H1 (cell line): ENCODE measurements at regions not wholly inside any gene's neighbourhood (a gene's known extent, or its start where the extent isn't known, plus 50 kb on each side); places are given as distances from the start of the nearest gene placed in this dataset.

ENCODE experiments used
- CTCF ChIA-PET: fragments of 300-600 bp; sonication (Branson Sonifier 250); formaldehyde crosslinking; loops from one replicate; lab custom pipeline; 2021; ENCODE audit not compliant: partially characterized antibody; lab: Charles Lee
- POLR2A ChIA-PET: fragments of 300-600 bp; sonication (Branson Sonifier 250); formaldehyde crosslinking; loops from one replicate; lab custom pipeline; 2021; ENCODE audit warnings: inconsistent platforms; ENCODE audit not compliant: partially characterized antibody; lab: Charles Lee
- DNase-seq, 2 experiments: peaks; one replicate each; pipeline versions ENCODE4 v3.0.0 to v3.0.0-alpha.2; 2010 to 2022; ENCODE audit warnings: low spot score in 2 of 2, low read depth in 1 of 2, mixed read lengths in 1 of 2
- FAIRE-seq: peaks from 2 replicates; lab custom pipeline; 2011; peaks lifted over from hg19 to GRCh38; lab: Jason Lieb, UNC
- H2AFZ ChIP-seq: 2 replicates; pipeline ENCODE4 v1.8.1; 2012; ENCODE audit warnings: low read length, inconsistent platforms
- H2AK5ac ChIP-seq: 2 replicates; pipeline ENCODE4 v1.6.1; 2013; ENCODE audit warnings: low read depth, low read length
- H2BK120ac ChIP-seq: replicated peaks from 2 replicates; pipeline ENCODE3; 2013; ENCODE audit warnings: low read depth, low read length, inconsistent platforms
- H2BK12ac ChIP-seq: 2 replicates; pipeline ENCODE4 v1.6.1; 2013; ENCODE audit warnings: low read depth, low read length
- H2BK15ac ChIP-seq: 2 replicates; pipeline ENCODE4 v1.6.1; 2013; ENCODE audit warnings: low read length
- H2BK20ac ChIP-seq: 2 replicates; pipeline ENCODE4 v1.6.1; 2013; ENCODE audit warnings: low read length
- H2BK5ac ChIP-seq: 2 replicates; pipeline ENCODE4 v1.6.1; 2013; ENCODE audit warnings: low read depth, low read length
- H3K14ac ChIP-seq: 2 replicates; pipeline ENCODE4 v1.6.1; 2013; ENCODE audit warnings: inconsistent platforms; ENCODE audit not compliant: insufficient read length
- H3K18ac ChIP-seq: 2 replicates; pipeline ENCODE4 v1.6.1; 2013; ENCODE audit warnings: low read length; ENCODE audit errors: extremely low read depth
- H3K23ac ChIP-seq: 2 replicates; pipeline ENCODE4 v1.6.1; 2013; ENCODE audit warnings: inconsistent platforms; ENCODE audit not compliant: insufficient read length
- H3K23me2 ChIP-seq: 2 replicates; pipeline ENCODE4 v1.6.1; 2013; ENCODE audit warnings: low read depth, low read length
- H3K27ac ChIP-seq: 2 replicates; pipeline ENCODE4 v1.6.1; 2011; ENCODE audit warnings: low read depth, low read length, inconsistent platforms
- H3K27me3 ChIP-seq, 4 experiments: replicated peaks in 1 of 4; 1 replicate in 1 of 4; 2 replicates in 3 of 4; pipeline versions ENCODE4 v1.6.1 to v1.8.1; 2011 to 2013; ENCODE audit warnings: low read length in 3 of 4, mild to moderate bottlenecking in 3 of 4, inconsistent platforms in 2 of 4, mixed read lengths in 2 of 4, moderate library complexity in 1 of 4; ENCODE audit not compliant: control insufficient read depth in 3 of 4, insufficient read depth in 3 of 4; ENCODE audit errors: extremely low read depth in 1 of 4
- H3K36me3 ChIP-seq, 4 experiments: 2 replicates each; pipeline versions ENCODE4 v1.6.1 to v1.8.1; 2011 to 2013; ENCODE audit warnings: mild to moderate bottlenecking in 4 of 4, low read length in 3 of 4, moderate library complexity in 2 of 4, control low read depth in 1 of 4, inconsistent platforms in 1 of 4; ENCODE audit not compliant: insufficient read depth in 4 of 4, control insufficient read depth in 2 of 4
- H3K4ac ChIP-seq: replicated peaks from 2 replicates; pipeline ENCODE3; 2013; ENCODE audit warnings: low read length, low read depth, mixed read lengths, inconsistent platforms; ENCODE audit not compliant: insufficient read length
- H3K4me1 ChIP-seq, 4 experiments: replicated peaks in 1 of 4; 1 replicate in 1 of 4; 2 replicates in 3 of 4; pipeline versions ENCODE4 v1.6.1 to v1.8.1; 2011 to 2013; ENCODE audit warnings: low read length in 3 of 4, inconsistent platforms in 2 of 4, mixed read lengths in 1 of 4; ENCODE audit not compliant: insufficient read depth in 4 of 4, control insufficient read depth in 3 of 4
- H3K4me2 ChIP-seq, 2 experiments: 2 replicates each; pipeline versions ENCODE4 v1.6.1 to v1.8.1; 2011 to 2013; ENCODE audit warnings: low read depth in 2 of 2, low read length in 2 of 2, control low read depth in 1 of 2, inconsistent platforms in 1 of 2, mild to moderate bottlenecking in 1 of 2; ENCODE audit not compliant: insufficient read depth in 1 of 2
- H3K4me3 ChIP-seq, 4 experiments: fragments of 200-600, 300-600 bp in 1 of 4; sonication (generic), shearing (Covaris generic), sonication (Bioruptor Twin) in 1 of 4; 2 replicates each; pipeline versions ENCODE4 v1.5.1 to v1.8.1; 2011 to 2016; ENCODE audit warnings: low read length in 4 of 4, low read depth in 3 of 4, control low read depth in 2 of 4, inconsistent platforms in 2 of 4, mild to moderate bottlenecking in 2 of 4, mixed read lengths in 1 of 4, moderate library complexity in 1 of 4; ENCODE audit not compliant: insufficient read depth in 2 of 4; ENCODE audit errors: extremely low read depth in 1 of 4
- H3K56ac ChIP-seq: replicated peaks from 2 replicates; pipeline ENCODE3; 2013; ENCODE audit warnings: low read depth, mild to moderate bottlenecking, mixed read lengths, low read length, inconsistent platforms; ENCODE audit not compliant: insufficient read length
- H3K79me1 ChIP-seq: 2 replicates; pipeline ENCODE4 v1.6.1; 2013; ENCODE audit warnings: low read depth, low read length, control low read depth
- H3K79me2 ChIP-seq, 2 experiments: 2 replicates each; pipeline versions ENCODE4 v1.6.1 to v1.8.1; 2012 to 2013; ENCODE audit warnings: low read length in 2 of 2, mild to moderate bottlenecking in 2 of 2, inconsistent platforms in 1 of 2; ENCODE audit not compliant: insufficient read depth in 2 of 2, control insufficient read depth in 1 of 2
- H3K9ac ChIP-seq, 4 experiments: replicated peaks in 1 of 4; 1 replicate in 1 of 4; 2 replicates in 3 of 4; pipeline versions ENCODE4 v1.6.1 to v1.8.1; 2011 to 2013; ENCODE audit warnings: low read depth in 3 of 4, low read length in 3 of 4, control low read depth in 2 of 4, mild to moderate bottlenecking in 2 of 4, moderate library complexity in 2 of 4, inconsistent platforms in 1 of 4; ENCODE audit errors: extremely low read depth in 1 of 4
- H3K9me3 ChIP-seq, 2 experiments: 2 replicates each; pipeline versions ENCODE4 v1.6.1 to v1.8.1; 2012 to 2013; ENCODE audit warnings: mild to moderate bottlenecking in 2 of 2, moderate library complexity in 2 of 2, control low read depth in 1 of 2, inconsistent platforms in 1 of 2, low read depth in 1 of 2, low read length in 1 of 2, mixed read lengths in 1 of 2; ENCODE audit not compliant: insufficient read depth in 2 of 2
- H4K20me1 ChIP-seq, 2 experiments: replicated peaks in 1 of 2; 2 replicates each; pipeline versions ENCODE3 to v1.8.1; 2011 to 2013; ENCODE audit warnings: inconsistent platforms in 2 of 2, low read length in 2 of 2, mild to moderate bottlenecking in 1 of 2; ENCODE audit not compliant: insufficient read depth in 2 of 2, control insufficient read depth in 1 of 2
- H4K5ac ChIP-seq: 2 replicates; pipeline ENCODE4 v1.6.1; 2013; ENCODE audit warnings: low read length, low read depth, mixed read lengths, inconsistent platforms; ENCODE audit not compliant: insufficient read length
- H4K8ac ChIP-seq: 2 replicates; pipeline ENCODE4 v1.8.0; 2013; ENCODE audit warnings: mild to moderate bottlenecking, moderate library complexity, low read length, inconsistent platforms; ENCODE audit not compliant: insufficient read depth; ENCODE audit errors: extremely low read depth
- H4K91ac ChIP-seq: replicated peaks from 2 replicates; pipeline ENCODE3; 2013; ENCODE audit warnings: low read length, mixed read lengths, inconsistent platforms; ENCODE audit not compliant: insufficient read length
- CBX8 ChIP-seq: fragments of 300-800, 300-1000 bp; sonication (generic); IDR thresholded peaks from 2 replicates; pipeline ENCODE4 v1.7.1; 2016; ENCODE audit warnings: low read depth, low read length, borderline replicate concordance
- PHF8 ChIP-seq: fragments of 200-600 bp; sonication (generic); conservative IDR thresholded peaks from 2 replicates; pipeline ENCODE4 v1.7.1; 2012; ENCODE audit warnings: low read depth, mild to moderate bottlenecking, inconsistent platforms, low read length, moderate library complexity
- POU5F1 ChIP-seq: IDR thresholded peaks from 2 replicates; pipeline ENCODE4 v1.6.1; 2011; ENCODE audit warnings: low read depth, mild to moderate bottlenecking, low read length, moderate library complexity
- SIRT6 ChIP-seq: IDR thresholded peaks from one replicate; pipeline ENCODE4 v1.7.1; 2012; ENCODE audit warnings: low read length, inconsistent platforms
- WGBS, 2 experiments: shearing (Covaris generic) in 1 of 2; methylation state at CpG; one replicate each; pipeline versions ENCODE4 v1.1.6 to v1.1.7; 2013 to 2015; ENCODE audit warnings: low lambda C conversion rate in 2 of 2, mixed read lengths in 2 of 2, inconsistent platforms in 1 of 2, low coverage in 1 of 2, missing lambda C conversion rate in 1 of 2; ENCODE audit not compliant: insufficient replicate concordance in 2 of 2, insufficient coverage in 1 of 2, insufficient read length in 1 of 2; ENCODE audit errors: extremely low coverage in 1 of 2, missing lambda C conversion rate in 1 of 2; 5-methylcytosine and 5-hydroxymethylcytosine counted together
- TF ChIP-seq, protein P1 (sequence below): IDR thresholded peaks from 2 replicates; pipeline ENCODE4 v1.6.1; 2012; ENCODE audit warnings: inconsistent platforms

DNA sequence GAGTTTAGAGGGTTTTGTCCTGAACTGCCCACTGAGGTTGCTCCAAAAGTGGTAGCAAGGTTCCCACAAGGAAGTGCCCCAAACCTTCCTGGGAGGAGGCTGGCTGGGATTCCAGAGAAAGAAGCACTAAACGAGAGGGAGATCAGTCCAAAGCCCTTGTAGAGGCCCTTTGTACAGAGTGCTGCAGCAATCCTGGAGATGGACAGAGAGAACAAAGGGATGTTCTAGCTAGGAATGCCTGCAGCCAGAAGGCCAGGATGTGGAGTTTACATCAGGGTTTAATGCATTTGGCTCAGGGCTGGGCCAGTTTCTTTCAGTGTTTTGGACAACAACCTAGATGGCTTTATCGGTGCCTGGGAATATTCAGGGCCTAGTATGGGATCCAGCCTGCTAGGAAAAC, 2155.1 kb upstream of the AGA start:
- FAIRE-seq (no peak), DNase-seq (no peak)
- H3K4me2 ChIP-seq = no peak overlapping the region
- H3K23ac ChIP-seq = no peak overlapping the region
- no peaks in the 10 kb centered on the region for H4K20me1 ChIP-seq
- no peaks in the 10 kb centered on the region for H3K27me3 ChIP-seq
- 52% methylated on average over 2 of the region's 2 CpGs; no CpG with 5 or more reads in 1 of the 2 experiments for WGBS, 2 experiments
- POLR2A ChIA-PET = no interaction called here
- no peaks in the 10 kb centered on the region for H3K4me1 ChIP-seq
- H4K8ac ChIP-seq = no peak overlapping the region
- no peak overlapping the region; the same call in 1 of the 2 replicates for H3K18ac ChIP-seq
- H2BK120ac ChIP-seq = no peak overlapping the region
- H2BK12ac ChIP-seq = no peak overlapping the region
- no peaks in the 10 kb centered on the region for H3K23me2 ChIP-seq
- no peak overlapping the region for H2BK5ac ChIP-seq
- H3K14ac ChIP-seq = no peak overlapping the region
- no peak overlapping the region for H4K91ac ChIP-seq
- no peaks in the 10 kb centered on the region for H3K9me3 ChIP-seq
- H2AK5ac ChIP-seq = no peak overlapping the region
- no peak overlapping the region for H3K27ac ChIP-seq
- no peak overlapping the region for H4K5ac ChIP-seq
- H3K4ac ChIP-seq = no peak overlapping the region
- no peaks in the 10 kb centered on the region for H3K79me1 ChIP-seq
- no peaks in the 10 kb centered on the region for H3K79me2 ChIP-seq
- no peak overlapping the region for H2BK15ac ChIP-seq
- peak overlapping the region; percentile 34; the same call in 1 of the 2 replicates for H2BK20ac ChIP-seq
- H3K56ac ChIP-seq = no peak overlapping the region
- CTCF ChIA-PET = no interaction called here
- H3K4me3 ChIP-seq = no peak overlapping the region
- TF ChIP-seq, protein P1, sequence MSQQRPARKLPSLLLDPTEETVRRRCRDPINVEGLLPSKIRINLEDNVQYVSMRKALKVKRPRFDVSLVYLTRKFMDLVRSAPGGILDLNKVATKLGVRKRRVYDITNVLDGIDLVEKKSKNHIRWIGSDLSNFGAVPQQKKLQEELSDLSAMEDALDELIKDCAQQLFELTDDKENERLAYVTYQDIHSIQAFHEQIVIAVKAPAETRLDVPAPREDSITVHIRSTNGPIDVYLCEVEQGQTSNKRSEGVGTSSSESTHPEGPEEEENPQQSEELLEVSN = no peak
- no peak for TF ChIP-seq POU5F1
- no peak for TF ChIP-seq PHF8
- no peak for TF ChIP-seq SIRT6
- no peak for TF ChIP-seq CBX8
- H2AFZ ChIP-seq = 0 out of 2 replicates have a peak overlapping the region, but pooled peaks have one; percentile 59
- no peaks in the 10 kb centered on the region for H3K36me3 ChIP-seq
- no peak overlapping the region for H3K9ac ChIP-seq
